Gastroesophageal sphincter (tissue), 4 donors: ENCODE measurements at regions not wholly inside any gene's neighbourhood (a gene's known extent, or its start where the extent isn't known, plus 50 kb on each side); places are given as distances from the start of the nearest gene placed in this dataset.
"Not testable (repeated sequence)": the region's sequence is repeated elsewhere in the genome, so short reads cannot be mapped to it uniquely, and the experiment has no call there.

Source experiments
- ATAC-seq: fragments of 150-250 bp; one replicate; pipeline ENCODE4 v1.9.1; 2016; ENCODE audit warnings: mild to moderate bottlenecking, moderate library complexity
- H3K27ac ChIP-seq, 4 donors: fragments of 200-600 bp; sonication (generic) in 3 of 4; 1 replicate in 3 of 4; 2 replicates in 1 of 4; pipeline ENCODE4 v1.5.1; 2016 to 2019
- H3K27me3 ChIP-seq: fragments of 200-600 bp; sonication (generic); one replicate; pipeline ENCODE4 v1.5.1; 2019
- H3K36me3 ChIP-seq, 2 donors: fragments of 200-600 bp; sonication (generic); one replicate each; pipeline ENCODE4 v1.5.1; 2019; ENCODE audit warnings: control low read depth in 1 of 2
- H3K4me1 ChIP-seq, 3 donors: fragments of 200-600 bp; sonication (generic); 1 replicate in 2 of 3; 2 replicates in 1 of 3; pipeline ENCODE4 v1.5.1; 2016 to 2019; ENCODE audit warnings: control low read depth in 2 of 3
- H3K4me3 ChIP-seq, 2 donors: fragments of 200-600 bp; sonication (generic); one replicate each; pipeline ENCODE4 v1.5.1; 2019; ENCODE audit warnings: mild to moderate bottlenecking in 1 of 2, moderate library complexity in 1 of 2
- H3K9me3 ChIP-seq, 3 donors: fragments of 200-600 bp; sonication (generic); one replicate each; pipeline ENCODE4 v1.5.1; 2017 to 2019; ENCODE audit warnings: control low read depth in 2 of 3
- CTCF ChIP-seq, 4 experiments: fragments of 200-600 bp in 2 of 4; fragments of 450-650 bp in 2 of 4; sonication (generic) in 1 of 4; IDR thresholded peaks; one replicate each; pipeline ENCODE4 v1.5.1; 2017 to 2019; ENCODE audit warnings: antibody characterized with exemption in 4 of 4, mild to moderate bottlenecking in 2 of 4, moderate library complexity in 2 of 4
- EP300 ChIP-seq: sonication (generic); formaldehyde crosslinking; IDR thresholded peaks from one replicate; pipeline ENCODE4 v1.6.1; 2017; ENCODE audit warnings: antibody characterized with exemption, mild to moderate bottlenecking
- POLR2A ChIP-seq, 2 donors: fragments of 450-650 bp; IDR thresholded peaks; one replicate each; pipeline ENCODE4 v1.6.1; 2017; ENCODE audit warnings: antibody characterized with exemption in 2 of 2, mild to moderate bottlenecking in 2 of 2, moderate library complexity in 1 of 2
- POLR2AphosphoS5 ChIP-seq: sonication (generic); formaldehyde crosslinking; IDR thresholded peaks from one replicate; pipeline ENCODE4 v1.6.1; 2017; ENCODE audit warnings: antibody characterized with exemption
- WGBS, 2 donors: methylation state at CpG; one replicate each; pipeline ENCODE4 v1.1.5; 2018; ENCODE audit warnings: low coverage in 1 of 2; 5-methylcytosine and 5-hydroxymethylcytosine counted together

DNA sequence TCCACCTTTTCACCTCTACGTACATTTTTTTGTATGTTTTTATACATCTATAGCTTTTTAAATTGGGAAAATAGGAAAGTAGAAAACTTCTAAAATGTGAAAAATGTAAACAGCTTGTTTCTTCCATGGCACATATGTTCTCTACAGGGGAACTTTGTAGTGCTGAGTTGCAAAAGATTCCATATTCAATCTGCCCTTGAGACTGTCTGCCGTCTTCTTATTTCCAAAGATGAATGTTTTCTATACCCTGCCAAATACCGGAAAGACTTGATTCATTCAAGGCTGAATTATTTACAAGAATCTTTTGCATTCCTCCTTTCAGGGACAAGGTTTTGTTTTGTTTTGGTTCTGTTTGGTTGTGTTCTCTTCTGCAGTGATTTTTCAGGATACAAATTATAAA is 1334.5 kb upstream of the ADGRL4 start:
- Histone ChIP-seq H3K9me3 (no peaks in the 10 kb centered on the region), H3K36me3 (no peaks in the 10 kb centered on the region), H3K4me3 (no peak overlapping the region), H3K27ac (no peak overlapping the region), H3K27me3 (no peaks in the 10 kb centered on the region), H3K4me1 (no peaks in the 10 kb centered on the region)
- no peak for ATAC-seq
- TF ChIP-seq EP300: no peak
- no peak for TF ChIP-seq POLR2AphosphoS5
- no peak for TF ChIP-seq POLR2A (IDR thresholded peaks at IDR 0.05)
- no peak for TF ChIP-seq CTCF (IDR thresholded peaks at IDR 0.05)
- WGBS, 2 donors: 59 to 83% methylated on average over 3 of the region's 3 CpGs

GRCh38 chr1:80318108-80318507 is 1311.6 kb upstream of the ADGRL4 start:
- WGBS, 2 donors: 64 to 66% methylated on average over 5 of the region's 5 CpGs
- H3K27me3 ChIP-seq: no peaks in the 10 kb centered on the region
- no peak overlapping the region for H3K4me3 ChIP-seq
- ATAC-seq: no peak
- TF ChIP-seq EP300: no peak
- TF ChIP-seq POLR2AphosphoS5: no peak
- no peak for TF ChIP-seq POLR2A (IDR thresholded peaks at IDR 0.05)
- no peak for TF ChIP-seq CTCF (IDR thresholded peaks at IDR 0.05)
- H3K4me1 ChIP-seq: no peaks in the 10 kb centered on the region
- H3K27ac ChIP-seq: no peak overlapping the region
- peaks cover 0 to 2% (median 0%) of the 10 kb centered on the region in 3 donors for H3K9me3 ChIP-seq
- no peaks in the 10 kb centered on the region for H3K36me3 ChIP-seq

DNA sequence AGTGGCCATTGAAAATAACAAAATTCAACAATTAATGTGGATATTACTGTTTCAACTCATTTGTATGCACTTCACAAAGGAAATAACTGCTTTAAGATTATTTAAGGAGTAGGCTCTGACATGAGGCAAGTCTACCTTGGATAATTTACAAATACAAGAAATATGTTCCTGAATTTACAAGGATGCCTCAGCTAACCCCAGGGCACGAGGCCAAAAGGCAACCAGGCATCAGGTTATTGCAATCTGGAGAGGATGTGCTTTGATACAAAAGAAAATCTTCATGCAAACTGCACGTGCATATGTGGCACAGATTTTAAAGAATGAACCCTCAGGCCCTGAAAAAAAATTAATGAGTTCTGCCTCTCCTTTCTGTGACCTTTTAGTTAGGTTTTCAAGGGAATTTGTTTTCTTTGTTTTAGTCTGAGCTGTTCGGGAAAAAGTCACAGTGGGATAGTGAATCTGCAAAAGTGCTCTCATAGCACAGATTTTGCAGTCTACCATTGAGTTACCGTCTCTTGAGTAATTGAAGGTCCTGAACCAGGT is 1304.2 kb upstream of the ADGRL4 start:
- WGBS, 2 donors: 78 to 83% methylated on average over 4 of the region's 4 CpGs
- H3K27me3 ChIP-seq: no peaks in the 10 kb centered on the region
- no peak overlapping the region for H3K4me3 ChIP-seq
- H3K36me3 ChIP-seq: no peaks in the 10 kb centered on the region
- H3K4me1 ChIP-seq: no peaks in the 10 kb centered on the region
- H3K27ac ChIP-seq: no peak overlapping the region
- peaks cover 0 to 2% (median 0%) of the 10 kb centered on the region in 3 donors for H3K9me3 ChIP-seq
- TF ChIP-seq POLR2A (IDR thresholded peaks at IDR 0.05): no peak
- TF ChIP-seq CTCF (IDR thresholded peaks at IDR 0.05): no peak
- no peak for TF ChIP-seq POLR2AphosphoS5
- no peak for TF ChIP-seq EP300
- ATAC-seq: no peak

DNA sequence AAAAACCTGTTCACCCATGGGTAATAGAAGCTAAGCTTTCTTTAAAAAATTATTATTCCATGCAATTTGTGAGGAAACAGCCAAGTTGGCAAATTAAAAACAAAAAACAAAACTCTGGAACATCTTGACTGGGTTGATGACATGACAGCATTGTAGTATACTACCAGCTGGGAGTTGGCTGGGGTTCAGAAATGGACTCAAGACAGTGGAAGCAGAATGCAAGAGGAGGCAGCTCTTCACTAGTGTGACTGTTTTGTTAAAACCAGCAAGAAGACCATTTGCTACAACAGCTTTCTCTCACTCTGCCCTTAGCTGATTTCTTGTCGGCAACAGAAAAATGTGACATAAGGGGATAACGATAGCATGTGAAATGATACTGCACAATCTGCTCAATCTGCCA is 1298.9 kb upstream of the ADGRL4 start:
- TF ChIP-seq CTCF (IDR thresholded peaks at IDR 0.05) (no peak), POLR2A (IDR thresholded peaks at IDR 0.05) (no peak), EP300 (no peak), POLR2AphosphoS5 (no peak)
- WGBS, 2 donors: 63 to 64% methylated on average over 2 of the region's 2 CpGs
- H3K27ac ChIP-seq: no peak overlapping the region
- H3K4me1 ChIP-seq: no peaks in the 10 kb centered on the region
- H3K9me3 ChIP-seq: no peaks in the 10 kb centered on the region
- ATAC-seq: no peak
- no peaks in the 10 kb centered on the region for H3K36me3 ChIP-seq
- no peaks in the 10 kb centered on the region for H3K27me3 ChIP-seq
- no peak overlapping the region for H3K4me3 ChIP-seq

- Histone ChIP-seq H3K27me3 (no peaks in the 10 kb centered on the region), H3K27ac (no peak overlapping the region), H3K36me3 (no peaks in the 10 kb centered on the region), H3K4me3 (no peak overlapping the region), H3K4me1 (no peaks in the 10 kb centered on the region), H3K9me3 (no peaks in the 10 kb centered on the region)
- ATAC-seq: no peak
- WGBS, 2 donors: 60 to 74% methylated on average over 3 of the region's 3 CpGs
- no peak for TF ChIP-seq EP300
- TF ChIP-seq POLR2AphosphoS5: no peak
- TF ChIP-seq CTCF (IDR thresholded peaks at IDR 0.05): no peak
- TF ChIP-seq POLR2A (IDR thresholded peaks at IDR 0.05): no peak
These were observed 1287.3 kb upstream of the ADGRL4 start for GRCh38 chr1:80293818-80294217.

DNA sequence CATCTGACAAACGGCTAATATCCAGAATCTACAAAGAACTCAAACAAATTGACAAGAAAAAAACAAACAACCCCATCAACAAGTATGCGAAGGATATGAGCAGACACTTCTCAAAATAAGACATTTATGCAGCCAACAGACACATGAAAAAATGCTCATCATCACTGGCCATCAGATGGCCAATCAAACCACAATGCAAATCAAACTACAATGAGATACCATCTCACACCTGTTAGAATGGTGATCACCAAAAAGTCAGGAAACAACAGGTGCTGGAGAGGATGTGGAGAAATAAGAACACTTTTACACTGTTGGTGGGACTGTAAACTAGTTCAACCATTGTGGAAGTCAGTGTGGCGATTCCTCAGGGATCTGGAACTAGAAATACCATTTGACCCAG is 1282.2 kb upstream of the ADGRL4 start:
- not testable (repeated sequence) for H3K36me3 ChIP-seq, ATAC-seq, H3K27me3 ChIP-seq, H3K27ac ChIP-seq, H3K9me3 ChIP-seq, H3K4me3 ChIP-seq, H3K4me1 ChIP-seq
- WGBS, 2 donors: 93 to 100% methylated on average over 2 to 3 of the region's 3 CpGs
